ENCODE measurements at regions not wholly inside any gene's neighbourhood (a gene's known extent, or its start where the extent isn't known, plus 50 kb on each side); places are given as distances from the start of the nearest gene placed in this dataset.

- no peaks in the 10 kb centered on the region for H4K20me1 ChIP-seq (ENCODE audit: low read depth, low read length)
- TF ChIP-seq, protein P1, sequence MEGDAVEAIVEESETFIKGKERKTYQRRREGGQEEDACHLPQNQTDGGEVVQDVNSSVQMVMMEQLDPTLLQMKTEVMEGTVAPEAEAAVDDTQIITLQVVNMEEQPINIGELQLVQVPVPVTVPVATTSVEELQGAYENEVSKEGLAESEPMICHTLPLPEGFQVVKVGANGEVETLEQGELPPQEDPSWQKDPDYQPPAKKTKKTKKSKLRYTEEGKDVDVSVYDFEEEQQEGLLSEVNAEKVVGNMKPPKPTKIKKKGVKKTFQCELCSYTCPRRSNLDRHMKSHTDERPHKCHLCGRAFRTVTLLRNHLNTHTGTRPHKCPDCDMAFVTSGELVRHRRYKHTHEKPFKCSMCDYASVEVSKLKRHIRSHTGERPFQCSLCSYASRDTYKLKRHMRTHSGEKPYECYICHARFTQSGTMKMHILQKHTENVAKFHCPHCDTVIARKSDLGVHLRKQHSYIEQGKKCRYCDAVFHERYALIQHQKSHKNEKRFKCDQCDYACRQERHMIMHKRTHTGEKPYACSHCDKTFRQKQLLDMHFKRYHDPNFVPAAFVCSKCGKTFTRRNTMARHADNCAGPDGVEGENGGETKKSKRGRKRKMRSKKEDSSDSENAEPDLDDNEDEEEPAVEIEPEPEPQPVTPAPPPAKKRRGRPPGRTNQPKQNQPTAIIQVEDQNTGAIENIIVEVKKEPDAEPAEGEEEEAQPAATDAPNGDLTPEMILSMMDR (IDR thresholded peaks at IDR 0.05; ENCODE audit: insufficient read depth, low read length, poor library complexity, severe bottlenecking): no peak
- TF ChIP-seq EZH2phosphoT487 (conservative IDR thresholded peaks at IDR 0.05; ENCODE audit: low read length): no peak
- H3K79me2 ChIP-seq (ENCODE audit: insufficient read depth, low read length): no peaks in the 10 kb centered on the region
- no peaks in the 10 kb centered on the region for H3K27me3 ChIP-seq (ENCODE audit: low read length)
- H3K9ac ChIP-seq (ENCODE audit: low read length): no peak overlapping the region
- H2AFZ ChIP-seq (ENCODE audit: low read depth, low read length, severe bottlenecking): no peak overlapping the region
- no peak overlapping the region for H3K27ac ChIP-seq (ENCODE audit: low read depth, low read length)
- H3K4me2 ChIP-seq (ENCODE audit: low read depth, low read length, poor library complexity, severe bottlenecking): no peak overlapping the region
- no peaks in the 10 kb centered on the region; the same call in 1 of the 2 replicates for H3K9me2 ChIP-seq (replicated peaks; ENCODE audit: insufficient read depth, low read length)
- no peaks in the 10 kb centered on the region for H3K9me3 ChIP-seq (ENCODE audit: insufficient read depth, low read length)
- H3K4me3 ChIP-seq (ENCODE audit: insufficient read depth, low read length, poor library complexity, severe bottlenecking): no peak overlapping the region
- no peaks in the 10 kb centered on the region for H3K36me3 ChIP-seq (ENCODE audit: low read length)
- no peaks in the 10 kb centered on the region for H3F3A ChIP-seq (ENCODE audit: insufficient read depth)
Observed at GRCh38 chr2:226578373-226578772, 221.2 kb downstream of the IRS1 start.

DNA sequence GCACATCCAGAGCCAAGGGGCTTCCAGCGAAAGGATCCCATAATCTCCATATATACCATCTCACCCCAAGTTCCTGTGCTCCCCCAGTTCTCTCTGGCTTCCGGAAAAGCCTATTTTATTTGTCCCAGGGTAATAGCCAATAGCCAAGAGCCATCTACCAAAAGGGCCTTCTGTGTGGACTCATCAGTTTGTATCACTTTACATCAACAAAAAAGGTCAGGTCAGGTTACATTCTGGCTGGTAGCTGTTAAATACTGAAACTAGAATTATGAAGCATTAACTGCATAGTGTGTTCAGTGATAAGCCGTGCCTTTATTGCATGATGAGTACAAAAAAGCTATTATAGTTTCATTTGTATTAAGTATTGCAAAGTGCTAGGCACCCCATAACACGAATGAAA lies 223.7 kb downstream of the IRS1 start:
- no peak overlapping the region for H3K4me2 ChIP-seq (ENCODE audit: low read depth, low read length, poor library complexity, severe bottlenecking)

GRCh38 chr2:226573158-226573557 lies 226.5 kb downstream of the IRS1 start:
- no peaks in the 10 kb centered on the region for H3F3A ChIP-seq (ENCODE audit: insufficient read depth)
- no peak overlapping the region for H3K9ac ChIP-seq (ENCODE audit: low read length)
- no peak overlapping the region for H3K4me2 ChIP-seq (ENCODE audit: low read depth, low read length, poor library complexity, severe bottlenecking)
- H3K9me2 ChIP-seq (replicated peaks; ENCODE audit: insufficient read depth, low read length): no peaks in the 10 kb centered on the region; the same call in 1 of the 2 replicates
- no peak overlapping the region for H3K27ac ChIP-seq (ENCODE audit: low read depth, low read length)
- no peaks in the 10 kb centered on the region for H3K9me3 ChIP-seq (ENCODE audit: insufficient read depth, low read length)
- H2AFZ ChIP-seq (ENCODE audit: low read depth, low read length, severe bottlenecking): no peak overlapping the region
- H4K20me1 ChIP-seq (ENCODE audit: low read depth, low read length): no peaks in the 10 kb centered on the region
- no peaks in the 10 kb centered on the region for H3K27me3 ChIP-seq (ENCODE audit: low read length)
- TF ChIP-seq EZH2phosphoT487 (conservative IDR thresholded peaks at IDR 0.05; ENCODE audit: low read length): no peak
- TF ChIP-seq, protein P1 (IDR thresholded peaks at IDR 0.05; ENCODE audit: insufficient read depth, low read length, poor library complexity, severe bottlenecking): no peak
- H3K36me3 ChIP-seq (ENCODE audit: low read length): no peaks in the 10 kb centered on the region
- no peak overlapping the region for H3K4me3 ChIP-seq (ENCODE audit: insufficient read depth, low read length, poor library complexity, severe bottlenecking)
- no peaks in the 10 kb centered on the region for H3K79me2 ChIP-seq (ENCODE audit: insufficient read depth, low read length)

More for the DNA sequence above, 223.7 kb downstream of the IRS1 start:
- no peaks in the 10 kb centered on the region for H3K36me3 ChIP-seq (ENCODE audit: low read length)
- H3F3A ChIP-seq (ENCODE audit: insufficient read depth): no peaks in the 10 kb centered on the region
- no peaks in the 10 kb centered on the region for H3K27me3 ChIP-seq (ENCODE audit: low read length)
- no peaks in the 10 kb centered on the region for H3K79me2 ChIP-seq (ENCODE audit: insufficient read depth, low read length)
- H3K4me3 ChIP-seq (ENCODE audit: insufficient read depth, low read length, poor library complexity, severe bottlenecking): no peak overlapping the region
- no peak for TF ChIP-seq EZH2phosphoT487 (conservative IDR thresholded peaks at IDR 0.05; ENCODE audit: low read length)
- TF ChIP-seq, protein P1 (IDR thresholded peaks at IDR 0.05; ENCODE audit: insufficient read depth, low read length, poor library complexity, severe bottlenecking): no peak
- no peaks in the 10 kb centered on the region; the same call in 1 of the 2 replicates for H3K9me2 ChIP-seq (replicated peaks; ENCODE audit: insufficient read depth, low read length)
- no peaks in the 10 kb centered on the region for H3K9me3 ChIP-seq (ENCODE audit: insufficient read depth, low read length)
- H2AFZ ChIP-seq (ENCODE audit: low read depth, low read length, severe bottlenecking): no peak overlapping the region
- no peaks in the 10 kb centered on the region for H4K20me1 ChIP-seq (ENCODE audit: low read depth, low read length)
- H3K9ac ChIP-seq (ENCODE audit: low read length): no peak overlapping the region
- H3K27ac ChIP-seq (ENCODE audit: low read depth, low read length): no peak overlapping the region
